ENCODE measurements at regions not wholly inside any gene's neighbourhood (a gene's known extent, or its start where the extent isn't known, plus 50 kb on each side); places are given as distances from the start of the nearest gene placed in this dataset.

- Histone ChIP-seq H4K20me1 (ENCODE audit: insufficient read depth, low read length, poor library complexity, severe bottlenecking) (no peaks in the 10 kb centered on the region), H3K36me3 (ENCODE audit: insufficient read depth, low read length) (no peaks in the 10 kb centered on the region), H3K9ac (ENCODE audit: low read depth, low read length, poor library complexity, severe bottlenecking) (no peak overlapping the region), H3K4me2 (ENCODE audit: low read depth, low read length, poor library complexity, severe bottlenecking) (no peak overlapping the region), H3K9me3 (ENCODE audit: insufficient read depth, low read depth, low read length) (no peaks in the 10 kb centered on the region), H3K27me3 (ENCODE audit: insufficient read depth, low read length, poor library complexity, severe bottlenecking) (no peaks in the 10 kb centered on the region), H2AFZ (ENCODE audit: low read length) (no peak overlapping the region), H3K4me3 (ENCODE audit: low read length, poor library complexity, severe bottlenecking) (no peak overlapping the region), H3F3A (ENCODE audit: low read depth) (no peaks in the 10 kb centered on the region), H3K4me1 (ENCODE audit: insufficient read depth, low read length, poor library complexity, severe bottlenecking) (peaks cover 4% of the 10 kb centered on the region), H3K79me2 (ENCODE audit: insufficient read depth, low read length) (no peaks in the 10 kb centered on the region), H3K9me2 (replicated peaks; ENCODE audit: low read depth, low read length) (no peaks in the 10 kb centered on the region)
- TF ChIP-seq CTCF (conservative IDR thresholded peaks at IDR 0.05; ENCODE audit: low read length) (no peak), EZH2phosphoT487 (IDR thresholded peaks at IDR 0.05; ENCODE audit: borderline replicate concordance) (no peak)
Observed at GRCh38 chr2:156191527-156191926, 141.0 kb downstream of the NR4A2 start.

DNA sequence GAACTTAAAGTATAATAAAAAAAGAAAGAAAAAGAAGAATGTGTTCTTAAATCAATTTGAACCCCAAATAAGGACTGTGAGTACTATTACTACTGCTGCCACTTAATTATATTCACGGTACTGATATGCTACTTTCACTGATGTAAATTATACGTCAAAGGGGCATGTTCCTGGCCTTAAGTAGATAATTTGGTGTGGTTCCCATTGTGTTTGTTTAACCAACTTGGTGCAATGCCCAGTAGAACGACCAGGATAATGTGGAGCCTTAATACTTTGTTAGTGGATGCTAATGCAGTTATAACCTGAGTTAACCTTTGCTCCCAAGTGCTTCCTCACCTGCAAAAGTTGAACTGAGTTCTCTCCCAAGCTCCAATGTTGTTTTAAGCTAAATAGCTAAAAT is 142.0 kb downstream of the NR4A2 start:
- H3K27me3 ChIP-seq (ENCODE audit: insufficient read depth, low read length, poor library complexity, severe bottlenecking): no peaks in the 10 kb centered on the region
- no peak for TF ChIP-seq CTCF (conservative IDR thresholded peaks at IDR 0.05; ENCODE audit: low read length)
- TF ChIP-seq EZH2phosphoT487 (IDR thresholded peaks at IDR 0.05; ENCODE audit: borderline replicate concordance): no peak
- peaks cover 4% of the 10 kb centered on the region for H3K4me1 ChIP-seq (ENCODE audit: insufficient read depth, low read length, poor library complexity, severe bottlenecking)
- H3K36me3 ChIP-seq (ENCODE audit: insufficient read depth, low read length): no peaks in the 10 kb centered on the region
- no peak overlapping the region for H3K9ac ChIP-seq (ENCODE audit: low read depth, low read length, poor library complexity, severe bottlenecking)
- no peaks in the 10 kb centered on the region for H3K79me2 ChIP-seq (ENCODE audit: insufficient read depth, low read length)
- no peaks in the 10 kb centered on the region for H3F3A ChIP-seq (ENCODE audit: low read depth)
- H3K9me3 ChIP-seq (ENCODE audit: insufficient read depth, low read depth, low read length): no peaks in the 10 kb centered on the region
- no peaks in the 10 kb centered on the region for H4K20me1 ChIP-seq (ENCODE audit: insufficient read depth, low read length, poor library complexity, severe bottlenecking)
- H3K4me3 ChIP-seq (ENCODE audit: low read length, poor library complexity, severe bottlenecking): no peak overlapping the region
- no peak overlapping the region for H3K4me2 ChIP-seq (ENCODE audit: low read depth, low read length, poor library complexity, severe bottlenecking)
- no peak overlapping the region for H2AFZ ChIP-seq (ENCODE audit: low read length)
- H3K9me2 ChIP-seq (replicated peaks; ENCODE audit: low read depth, low read length): no peaks in the 10 kb centered on the region

- Histone ChIP-seq H3K4me3 (ENCODE audit: low read length, poor library complexity, severe bottlenecking) (no peak overlapping the region), H3K9ac (ENCODE audit: low read depth, low read length, poor library complexity, severe bottlenecking) (no peak overlapping the region), H3F3A (ENCODE audit: low read depth) (no peaks in the 10 kb centered on the region), H3K4me2 (ENCODE audit: low read depth, low read length, poor library complexity, severe bottlenecking) (no peak overlapping the region), H3K36me3 (ENCODE audit: insufficient read depth, low read length) (no peaks in the 10 kb centered on the region), H3K79me2 (ENCODE audit: insufficient read depth, low read length) (no peaks in the 10 kb centered on the region), H4K20me1 (ENCODE audit: insufficient read depth, low read length, poor library complexity, severe bottlenecking) (no peaks in the 10 kb centered on the region), H3K9me2 (replicated peaks; ENCODE audit: low read depth, low read length) (no peaks in the 10 kb centered on the region), H3K4me1 (ENCODE audit: insufficient read depth, low read length, poor library complexity, severe bottlenecking) (peaks cover 4% of the 10 kb centered on the region), H3K9me3 (ENCODE audit: insufficient read depth, low read depth, low read length) (no peaks in the 10 kb centered on the region), H2AFZ (ENCODE audit: low read length) (no peak overlapping the region), H3K27me3 (ENCODE audit: insufficient read depth, low read length, poor library complexity, severe bottlenecking) (no peaks in the 10 kb centered on the region)
- no peak for TF ChIP-seq EZH2phosphoT487 (IDR thresholded peaks at IDR 0.05; ENCODE audit: borderline replicate concordance)
- TF ChIP-seq CTCF (conservative IDR thresholded peaks at IDR 0.05; ENCODE audit: low read length): no peak
Observed at GRCh38 chr2:156189584-156189983, 142.9 kb downstream of the NR4A2 start.
